HCT116 (cell line): ENCODE measurements at regions not wholly inside any gene's neighbourhood (a gene's known extent, or its start where the extent isn't known, plus 50 kb on each side); places are given as distances from the start of the nearest gene placed in this dataset.
"Not testable (repeated sequence)": the region's sequence is repeated elsewhere in the genome, so short reads cannot be mapped to it uniquely, and the experiment has no call there.

Experiments used
- CTCF ChIP-seq, 3 experiments: fragments of 200-600 bp in 1 of 3; sonication (generic) in 1 of 3; IDR thresholded peaks in 2 of 3; conservative IDR thresholded peaks in 1 of 3; 2 replicates each; pipeline ENCODE4 v1.5.1; 2012 to 2017; ENCODE audit warnings: low read depth in 2 of 3, low read length in 2 of 3, antibody characterized with exemption in 1 of 3, borderline replicate concordance in 1 of 3, control low read depth in 1 of 3, mild to moderate bottlenecking in 1 of 3, mixed read lengths in 1 of 3, mixed run types in 1 of 3, moderate library complexity in 1 of 3; ENCODE audit not compliant: insufficient read depth in 1 of 3
- EGR1 ChIP-seq: IDR thresholded peaks from 2 replicates; pipeline ENCODE4 v1.6.1; 2012; ENCODE audit warnings: low read depth
- EZH2phosphoT487 ChIP-seq: fragments of 200-600 bp; IDR thresholded peaks from 2 replicates; pipeline ENCODE4 v1.6.1; 2018; ENCODE audit warnings: antibody characterized with exemption, borderline replicate concordance
- SP1 ChIP-seq: IDR thresholded peaks from 2 replicates; pipeline ENCODE4 v1.6.1; 2012; ENCODE audit warnings: low read depth

- not testable (repeated sequence) for TF ChIP-seq SP1, EZH2phosphoT487, EGR1
- TF ChIP-seq CTCF (IDR thresholded peaks at IDR 0.05 in 2 of 3, conservative IDR thresholded peaks at IDR 0.05 in 1 of 3; ENCODE audit: borderline replicate concordance in 1 of 3, insufficient read depth in 1 of 3, low read depth in 2 of 3, low read length in 2 of 3), result peak in 1 of 3 experiments; percentile 21; a peak in 1 of 6 replicates
These were observed 86.5 kb upstream of the GPC3 start for GRCh38 chrX:134071899-134072298.
